ENCODE measurements at regions not wholly inside any gene's neighbourhood (a gene's known extent, or its start where the extent isn't known, plus 50 kb on each side); places are given as distances from the start of the nearest gene placed in this dataset.
A peak's percentile ranks its signal among the peaks of the same experiment; 100 is the strongest.

DNA sequence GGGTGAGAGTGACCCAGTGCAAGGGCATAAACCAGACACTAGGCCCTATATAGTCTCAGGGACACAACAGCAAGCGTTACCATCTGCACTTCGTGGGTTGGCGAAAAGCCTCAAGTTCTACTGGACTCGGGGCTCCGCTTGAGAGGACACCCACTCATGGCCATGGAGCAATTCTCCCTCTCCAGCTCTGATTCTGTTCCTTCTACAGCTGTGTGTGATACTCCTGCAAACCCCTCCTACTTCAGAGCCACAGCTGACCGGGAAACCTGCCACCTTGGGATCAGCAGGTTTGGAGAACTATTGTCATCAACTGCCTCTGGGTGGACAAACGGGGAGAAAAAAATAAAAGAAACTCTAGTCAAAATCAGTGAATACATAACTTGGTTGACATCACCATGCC is 306.9 kb downstream of the FGFR2 start:
- 73 to 89% (median 85%) methylated on average over 7 of the region's 7 CpGs for WGBS, 5 donors
- Histone ChIP-seq H3K36me3 (no peaks in the 10 kb centered on the region), H3K27me3 (peaks cover 0 to 14% (median 0%) of the 10 kb centered on the region in 3 donors), H3K4me1 (no peaks in the 10 kb centered on the region), H3K4me3 (no peak overlapping the region), H3K27ac (no peak overlapping the region), H3K9me3 (no peaks in the 10 kb centered on the region)
- intact Hi-C loops (cut with DNase I; ENCODE audit: low total_unique reads): no loop called here
- DNase-seq: no peak
- no peak for TF ChIP-seq EP300 (IDR thresholded peaks at IDR 0.05)
- TF ChIP-seq, protein P1, sequence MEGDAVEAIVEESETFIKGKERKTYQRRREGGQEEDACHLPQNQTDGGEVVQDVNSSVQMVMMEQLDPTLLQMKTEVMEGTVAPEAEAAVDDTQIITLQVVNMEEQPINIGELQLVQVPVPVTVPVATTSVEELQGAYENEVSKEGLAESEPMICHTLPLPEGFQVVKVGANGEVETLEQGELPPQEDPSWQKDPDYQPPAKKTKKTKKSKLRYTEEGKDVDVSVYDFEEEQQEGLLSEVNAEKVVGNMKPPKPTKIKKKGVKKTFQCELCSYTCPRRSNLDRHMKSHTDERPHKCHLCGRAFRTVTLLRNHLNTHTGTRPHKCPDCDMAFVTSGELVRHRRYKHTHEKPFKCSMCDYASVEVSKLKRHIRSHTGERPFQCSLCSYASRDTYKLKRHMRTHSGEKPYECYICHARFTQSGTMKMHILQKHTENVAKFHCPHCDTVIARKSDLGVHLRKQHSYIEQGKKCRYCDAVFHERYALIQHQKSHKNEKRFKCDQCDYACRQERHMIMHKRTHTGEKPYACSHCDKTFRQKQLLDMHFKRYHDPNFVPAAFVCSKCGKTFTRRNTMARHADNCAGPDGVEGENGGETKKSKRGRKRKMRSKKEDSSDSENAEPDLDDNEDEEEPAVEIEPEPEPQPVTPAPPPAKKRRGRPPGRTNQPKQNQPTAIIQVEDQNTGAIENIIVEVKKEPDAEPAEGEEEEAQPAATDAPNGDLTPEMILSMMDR (IDR thresholded peaks at IDR 0.05): no peak
- TF ChIP-seq POLR2A (IDR thresholded peaks at IDR 0.05): no peak
- no peak for TF ChIP-seq POLR2AphosphoS5 (IDR thresholded peaks at IDR 0.05)

GRCh38 chr10:121291823-121292222 is 306.4 kb downstream of the FGFR2 start:
- TF ChIP-seq EP300 (IDR thresholded peaks at IDR 0.05) (no peak), POLR2A (IDR thresholded peaks at IDR 0.05) (no peak)
- TF ChIP-seq, protein P1 (IDR thresholded peaks at IDR 0.05): no peak
- H3K27me3 ChIP-seq: peaks cover 0 to 14% (median 0%) of the 10 kb centered on the region in 3 donors
- WGBS, 5 donors: 52 to 76% (median 67%) methylated on average over 8 of the region's 8 CpGs
- H3K27ac ChIP-seq: no peak overlapping the region
- no peaks in the 10 kb centered on the region for H3K9me3 ChIP-seq
- no peaks in the 10 kb centered on the region for H3K4me1 ChIP-seq
- no peak overlapping the region for H3K4me3 ChIP-seq
- intact Hi-C loops (cut with DNase I; ENCODE audit: low total_unique reads): no loop called here
- no peak for DNase-seq
- no peaks in the 10 kb centered on the region for H3K36me3 ChIP-seq

DNA sequence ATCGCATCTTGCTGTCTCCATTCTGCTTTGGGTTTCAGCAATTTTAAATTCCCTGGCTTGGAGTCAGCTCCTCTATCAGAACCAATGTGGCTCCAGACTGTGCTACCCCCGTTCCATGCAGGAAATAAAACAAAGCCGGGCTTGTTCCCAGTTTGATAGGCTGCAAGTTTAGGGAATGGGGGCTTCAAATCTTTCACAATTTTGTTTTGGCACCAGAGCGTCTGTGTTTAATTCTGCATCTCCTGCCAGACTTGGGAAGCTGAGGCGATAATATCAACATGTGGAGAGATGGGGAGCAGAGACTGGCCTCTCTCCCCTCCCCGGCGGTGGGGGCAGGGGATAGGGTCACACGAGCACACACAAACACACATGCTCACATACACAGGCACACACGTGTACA is 305.9 kb downstream of the FGFR2 start:
- intact Hi-C loops (cut with DNase I; ENCODE audit: low total_unique reads): no loop called here
- H3K27ac ChIP-seq: no peak overlapping the region
- H3K27me3 ChIP-seq: peaks cover 0 to 14% (median 0%) of the 10 kb centered on the region in 3 donors
- no peaks in the 10 kb centered on the region for H3K9me3 ChIP-seq
- TF ChIP-seq POLR2AphosphoS5 (IDR thresholded peaks at IDR 0.05) (no peak), POLR2A (IDR thresholded peaks at IDR 0.05) (no peak), EP300 (IDR thresholded peaks at IDR 0.05) (no peak)
- TF ChIP-seq, protein P1 (IDR thresholded peaks at IDR 0.05): no peak
- H3K36me3 ChIP-seq: no peaks in the 10 kb centered on the region
- H3K4me3 ChIP-seq: no peak overlapping the region
- 63 to 75% (median 72%) methylated on average over 8 to 9 of the region's 9 CpGs for WGBS, 5 donors
- peak in 1 of 2 donors; percentile 20 for DNase-seq
- no peaks in the 10 kb centered on the region for H3K4me1 ChIP-seq

DNA sequence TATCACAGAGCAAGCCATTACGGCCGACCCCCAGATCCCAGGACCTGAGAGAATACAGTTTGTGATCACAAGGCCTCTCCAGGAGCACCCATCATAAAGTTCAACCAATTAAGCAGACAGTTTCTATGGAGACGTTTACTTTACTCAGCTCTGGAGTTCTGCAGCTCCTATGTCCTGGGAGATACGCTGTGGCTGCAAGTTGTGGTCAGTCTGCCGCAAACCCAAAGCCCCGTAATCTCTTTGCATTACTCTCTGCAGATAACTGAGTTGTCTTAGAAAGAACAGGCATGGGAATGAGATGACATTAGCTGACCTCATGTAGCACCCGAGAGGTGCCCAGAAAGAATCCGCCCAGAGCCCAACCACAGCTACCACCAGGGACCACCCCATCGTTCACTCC is 305.1 kb downstream of the FGFR2 start:
- H3K27ac ChIP-seq: no peak overlapping the region
- TF ChIP-seq, protein P1 (IDR thresholded peaks at IDR 0.05): no peak
- no peak for TF ChIP-seq POLR2A (IDR thresholded peaks at IDR 0.05)
- no peak for TF ChIP-seq POLR2AphosphoS5 (IDR thresholded peaks at IDR 0.05)
- TF ChIP-seq EP300 (IDR thresholded peaks at IDR 0.05): no peak
- H3K27me3 ChIP-seq: peaks cover 0 to 14% (median 0%) of the 10 kb centered on the region in 3 donors
- 34 to 59% (median 45%) methylated on average over 9 of the region's 9 CpGs for WGBS, 5 donors
- DNase-seq: peak in 1 of 2 donors; percentile 44
- no peak overlapping the region for H3K4me3 ChIP-seq
- intact Hi-C loops (cut with DNase I; ENCODE audit: low total_unique reads): no loop called here
- no peaks in the 10 kb centered on the region for H3K9me3 ChIP-seq
- H3K4me1 ChIP-seq: no peaks in the 10 kb centered on the region
- H3K36me3 ChIP-seq: no peaks in the 10 kb centered on the region

Data from stomach (tissue), 8 donors.